Spleen (tissue), 7 donors: ENCODE measurements at regions not wholly inside any gene's neighbourhood (a gene's known extent, or its start where the extent isn't known, plus 50 kb on each side); places are given as distances from the start of the nearest gene placed in this dataset.

Source experiments
- POLR2A ChIP-seq, 3 donors: fragments of 450-650 bp; IDR thresholded peaks; one replicate each; pipeline ENCODE4 v1.5.1; 2017; ENCODE audit warnings: antibody characterized with exemption in 3 of 3, mild to moderate bottlenecking in 1 of 3
- TF ChIP-seq, protein P1 (sequence below), 11 experiments: fragments of 200-600 bp in 7 of 11; fragments of 450-650 bp in 4 of 11; sonication (generic) in 4 of 11; IDR thresholded peaks in 8 of 11; conservative IDR thresholded peaks in 3 of 11; 1 replicate in 7 of 11; 2 replicates in 4 of 11; pipeline versions ENCODE4 v1.4.0 to v1.8.0; 2016 to 2021; ENCODE audit warnings: antibody characterized with exemption in 11 of 11, inconsistent platforms in 4 of 11, mild to moderate bottlenecking in 1 of 11
- donor health status: DM: no; HTN: no; CAD: no; lungs with moderate emphysema.
- donor health status: DM: no; HTN: no; CAD: no.
- donor health status: DM: no; HTN: no; CAD: no.

GRCh38 chr19:31528261-31528660 is 179.0 kb upstream of the TSHZ3 start:
- TF ChIP-seq, protein P1, sequence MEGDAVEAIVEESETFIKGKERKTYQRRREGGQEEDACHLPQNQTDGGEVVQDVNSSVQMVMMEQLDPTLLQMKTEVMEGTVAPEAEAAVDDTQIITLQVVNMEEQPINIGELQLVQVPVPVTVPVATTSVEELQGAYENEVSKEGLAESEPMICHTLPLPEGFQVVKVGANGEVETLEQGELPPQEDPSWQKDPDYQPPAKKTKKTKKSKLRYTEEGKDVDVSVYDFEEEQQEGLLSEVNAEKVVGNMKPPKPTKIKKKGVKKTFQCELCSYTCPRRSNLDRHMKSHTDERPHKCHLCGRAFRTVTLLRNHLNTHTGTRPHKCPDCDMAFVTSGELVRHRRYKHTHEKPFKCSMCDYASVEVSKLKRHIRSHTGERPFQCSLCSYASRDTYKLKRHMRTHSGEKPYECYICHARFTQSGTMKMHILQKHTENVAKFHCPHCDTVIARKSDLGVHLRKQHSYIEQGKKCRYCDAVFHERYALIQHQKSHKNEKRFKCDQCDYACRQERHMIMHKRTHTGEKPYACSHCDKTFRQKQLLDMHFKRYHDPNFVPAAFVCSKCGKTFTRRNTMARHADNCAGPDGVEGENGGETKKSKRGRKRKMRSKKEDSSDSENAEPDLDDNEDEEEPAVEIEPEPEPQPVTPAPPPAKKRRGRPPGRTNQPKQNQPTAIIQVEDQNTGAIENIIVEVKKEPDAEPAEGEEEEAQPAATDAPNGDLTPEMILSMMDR (IDR thresholded peaks at IDR 0.05 in 8 of 11, conservative IDR thresholded peaks at IDR 0.05 in 3 of 11): no peak
- TF ChIP-seq POLR2A (IDR thresholded peaks at IDR 0.05): no peak
